ENCODE measurements at regions not wholly inside any gene's neighbourhood (a gene's known extent, or its start where the extent isn't known, plus 50 kb on each side); places are given as distances from the start of the nearest gene placed in this dataset.

GRCh38 chr19:28932446-28932845 lies 280.5 kb downstream of the UQCRFS1 start:
- no peak for TF ChIP-seq POLR2A (IDR thresholded peaks at IDR 0.05)
- TF ChIP-seq, protein P1, sequence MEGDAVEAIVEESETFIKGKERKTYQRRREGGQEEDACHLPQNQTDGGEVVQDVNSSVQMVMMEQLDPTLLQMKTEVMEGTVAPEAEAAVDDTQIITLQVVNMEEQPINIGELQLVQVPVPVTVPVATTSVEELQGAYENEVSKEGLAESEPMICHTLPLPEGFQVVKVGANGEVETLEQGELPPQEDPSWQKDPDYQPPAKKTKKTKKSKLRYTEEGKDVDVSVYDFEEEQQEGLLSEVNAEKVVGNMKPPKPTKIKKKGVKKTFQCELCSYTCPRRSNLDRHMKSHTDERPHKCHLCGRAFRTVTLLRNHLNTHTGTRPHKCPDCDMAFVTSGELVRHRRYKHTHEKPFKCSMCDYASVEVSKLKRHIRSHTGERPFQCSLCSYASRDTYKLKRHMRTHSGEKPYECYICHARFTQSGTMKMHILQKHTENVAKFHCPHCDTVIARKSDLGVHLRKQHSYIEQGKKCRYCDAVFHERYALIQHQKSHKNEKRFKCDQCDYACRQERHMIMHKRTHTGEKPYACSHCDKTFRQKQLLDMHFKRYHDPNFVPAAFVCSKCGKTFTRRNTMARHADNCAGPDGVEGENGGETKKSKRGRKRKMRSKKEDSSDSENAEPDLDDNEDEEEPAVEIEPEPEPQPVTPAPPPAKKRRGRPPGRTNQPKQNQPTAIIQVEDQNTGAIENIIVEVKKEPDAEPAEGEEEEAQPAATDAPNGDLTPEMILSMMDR (IDR thresholded peaks at IDR 0.05) = no peak
